Activated B cell treated with CpG ODN at 0.5 μM for 24 hours (primary cell): ENCODE measurements at regions not wholly inside any gene's neighbourhood (a gene's known extent, or its start where the extent isn't known, plus 50 kb on each side); places are given as distances from the start of the nearest gene placed in this dataset.

Source experiments
- ATAC-seq: fragments of 200-7000 bp; cut with Tn5 transposase; one replicate; pipeline ENCODE4 v1.10.0; 2021; ENCODE audit warnings: low read depth, mild to moderate bottlenecking, moderate library complexity
- CTCF ChIA-PET: fragments of 350-600 bp; sonication (Branson Sonifier 250); formaldehyde crosslinking; loops from one replicate; lab custom pipeline; 2021; ENCODE audit warnings: antibody characterized with exemption; lab: Charles Lee
- POLR2A ChIA-PET: fragments of 350-600 bp; sonication (Branson Sonifier 250); formaldehyde crosslinking; loops from one replicate; lab custom pipeline; 2021; ENCODE audit warnings: antibody characterized with exemption; lab: Charles Lee
- DNase-seq: peaks from one replicate; pipeline ENCODE4 v3.0.0; 2022
- H3K27ac Mint-ChIP-seq: one replicate; pipeline ENCODE4 v1.8.0; 2020; ENCODE audit warnings: mixed read lengths
- H3K27me3 Mint-ChIP-seq: one replicate; pipeline ENCODE4 v1.8.0; 2021; ENCODE audit warnings: mixed read lengths
- H3K36me3 Mint-ChIP-seq: one replicate; pipeline ENCODE4 v1.8.0; 2021; ENCODE audit warnings: low read depth, mixed read lengths
- H3K4me1 Mint-ChIP-seq: one replicate; pipeline ENCODE4 v1.8.0; 2021; ENCODE audit warnings: mixed read lengths
- H3K4me3 Mint-ChIP-seq: one replicate; pipeline ENCODE4 v1.8.0; 2020; ENCODE audit warnings: mild to moderate bottlenecking, mixed read lengths
- H3K9me3 Mint-ChIP-seq: one replicate; pipeline ENCODE4 v1.8.0; 2020; ENCODE audit warnings: mixed read lengths
- CTCF ChIP-seq: fragments of 200-600 bp; IDR thresholded peaks from one replicate; pipeline ENCODE4 v1.8.0; 2022; ENCODE audit warnings: antibody characterized with exemption, mild to moderate bottlenecking
- intact Hi-C: fragments of 100-400 bp; cut with micrococcal nuclease; formaldehyde crosslinking; loops from one replicate; pipeline ENCODE4 v1.15.1; 2024

- Mint-ChIP-seq H3K27me3 (peaks cover 2% of the 10 kb centered on the region), H3K27ac (no peak overlapping the region), H3K4me1 (no peaks in the 10 kb centered on the region), H3K4me3 (no peak overlapping the region), H3K36me3 (no peaks in the 10 kb centered on the region), H3K9me3 (no peaks in the 10 kb centered on the region)
- DNase-seq (no peak), ATAC-seq (no peak)
- POLR2A ChIA-PET: no interaction called here
- intact Hi-C loops: no loop called here
- CTCF ChIA-PET: no interaction called here
- TF ChIP-seq CTCF: no peak
These were observed 181.1 kb upstream of the HS3ST1 start for GRCh38 chr4:11609751-11610150.

DNA sequence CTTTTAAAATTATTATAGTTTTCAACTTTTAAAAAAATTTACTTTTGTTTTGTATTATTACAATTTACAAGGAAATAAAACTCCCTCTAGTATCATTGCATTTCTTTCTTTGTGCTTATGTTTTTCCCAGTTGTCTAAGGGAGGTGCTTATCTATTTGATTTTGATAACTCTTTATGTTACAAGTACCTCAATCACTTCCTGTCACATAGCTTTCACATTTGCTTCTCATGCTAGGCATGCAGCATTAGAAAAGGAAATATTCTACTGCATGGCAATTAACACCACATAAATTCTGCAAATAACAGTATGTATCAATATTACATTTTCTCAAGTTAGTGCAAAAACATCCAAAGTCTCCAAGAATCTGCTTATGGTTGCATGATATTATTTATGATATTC is 180.3 kb upstream of the HS3ST1 start:
- ChIA-PET POLR2A (no interaction called here), CTCF (no interaction called here)
- Mint-ChIP-seq H3K4me1 (no peaks in the 10 kb centered on the region), H3K27ac (no peak overlapping the region), H3K27me3 (peaks cover 2% of the 10 kb centered on the region), H3K36me3 (no peaks in the 10 kb centered on the region), H3K4me3 (no peak overlapping the region), H3K9me3 (no peaks in the 10 kb centered on the region)
- intact Hi-C loops: no loop called here
- ATAC-seq: no peak
- no peak for TF ChIP-seq CTCF
- DNase-seq: no peak

DNA sequence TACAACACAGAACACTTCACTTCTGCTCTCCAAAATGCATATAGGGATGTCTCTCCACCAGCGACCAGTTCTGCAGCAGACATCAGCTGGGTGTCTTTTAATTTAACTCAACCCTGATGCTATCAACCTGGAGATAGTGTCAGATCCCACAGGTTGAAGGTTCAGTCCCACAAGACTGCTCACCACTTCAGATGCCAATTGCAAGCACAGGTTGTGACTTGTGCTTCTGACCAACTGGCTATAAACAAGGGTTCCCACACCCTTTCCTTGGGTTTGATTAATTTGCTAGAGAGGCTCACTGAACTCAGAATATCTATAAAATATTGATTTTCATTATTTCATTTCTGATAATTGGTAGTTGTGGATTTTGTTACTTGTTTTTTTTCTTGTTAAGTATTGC is 177.4 kb upstream of the HS3ST1 start:
- H3K4me3 Mint-ChIP-seq: no peak overlapping the region
- ChIA-PET POLR2A (no interaction called here), CTCF (no interaction called here)
- H3K36me3 Mint-ChIP-seq: no peaks in the 10 kb centered on the region
- ATAC-seq: no peak
- H3K4me1 Mint-ChIP-seq: no peaks in the 10 kb centered on the region
- no peak overlapping the region for H3K27ac Mint-ChIP-seq
- intact Hi-C loops: no loop called here
- H3K27me3 Mint-ChIP-seq: peaks cover 2% of the 10 kb centered on the region
- H3K9me3 Mint-ChIP-seq: no peaks in the 10 kb centered on the region
- no peak for TF ChIP-seq CTCF
- no peak for DNase-seq

DNA sequence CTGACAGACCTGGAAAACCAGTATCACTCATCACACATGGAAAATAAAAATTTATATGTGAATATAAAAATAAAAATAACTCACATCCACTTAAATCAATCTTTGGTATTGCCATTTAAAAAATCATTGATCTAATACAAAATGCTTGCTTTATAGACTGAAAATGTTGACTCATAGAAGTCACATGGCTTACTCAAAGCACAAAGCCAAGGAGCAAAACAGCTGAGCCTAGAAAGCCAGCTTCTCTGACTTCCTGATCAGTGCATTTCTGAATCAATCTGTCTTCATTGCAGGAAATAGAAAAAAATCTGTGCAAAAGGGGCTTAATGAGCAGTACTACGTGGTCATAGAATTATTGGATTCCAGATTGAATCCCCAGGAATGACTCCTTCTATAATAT is 176.9 kb upstream of the HS3ST1 start:
- Mint-ChIP-seq H3K27ac (no peak overlapping the region), H3K27me3 (peaks cover 2% of the 10 kb centered on the region), H3K4me3 (no peak overlapping the region), H3K4me1 (no peaks in the 10 kb centered on the region), H3K9me3 (no peaks in the 10 kb centered on the region), H3K36me3 (no peaks in the 10 kb centered on the region)
- ATAC-seq (no peak), DNase-seq (no peak)
- ChIA-PET POLR2A (no interaction called here), CTCF (no interaction called here)
- no peak for TF ChIP-seq CTCF
- intact Hi-C loops: no loop called here

DNA sequence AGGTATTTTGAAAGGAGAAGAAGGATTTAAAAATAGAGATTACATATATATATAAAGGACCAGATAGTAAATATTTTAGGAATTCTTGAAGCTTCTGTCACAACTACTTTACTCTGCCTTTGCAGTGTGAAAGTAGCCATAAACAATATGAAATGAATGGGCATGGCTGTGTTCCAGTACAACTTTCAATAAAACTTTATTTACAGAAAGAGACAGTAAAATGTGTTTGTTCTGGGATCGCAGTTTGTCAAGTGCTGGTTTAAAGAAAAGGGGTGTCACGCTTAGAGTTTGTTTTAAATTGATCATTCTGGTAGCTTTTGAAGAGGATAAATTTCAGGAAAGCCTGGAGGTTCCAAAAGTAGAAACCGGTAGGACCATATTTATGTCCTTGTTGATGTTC is 176.1 kb upstream of the HS3ST1 start:
- no peak for ATAC-seq
- Mint-ChIP-seq H3K27ac (no peak overlapping the region), H3K9me3 (no peaks in the 10 kb centered on the region), H3K27me3 (peaks cover 2% of the 10 kb centered on the region), H3K4me3 (no peak overlapping the region), H3K4me1 (no peaks in the 10 kb centered on the region), H3K36me3 (no peaks in the 10 kb centered on the region)
- ChIA-PET POLR2A (no interaction called here), CTCF (no interaction called here)
- intact Hi-C loops: no loop called here
- TF ChIP-seq CTCF: no peak
- no peak for DNase-seq
